Stimulated activated CD4-positive, alpha-beta T cell treated with anti-CD3 and anti-CD28 coated beads, TNF-alpha, amount 100 ng/mL, for 48 hours (primary cell): ENCODE measurements at regions not wholly inside any gene's neighbourhood (a gene's known extent, or its start where the extent isn't known, plus 50 kb on each side); places are given as distances from the start of the nearest gene placed in this dataset.

Experiments used
- DNase-seq, 3 donors: peaks; one replicate each; pipeline ENCODE4 v3.0.0-alpha.2; 2020; ENCODE audit warnings: low read depth in 3 of 3

DNA sequence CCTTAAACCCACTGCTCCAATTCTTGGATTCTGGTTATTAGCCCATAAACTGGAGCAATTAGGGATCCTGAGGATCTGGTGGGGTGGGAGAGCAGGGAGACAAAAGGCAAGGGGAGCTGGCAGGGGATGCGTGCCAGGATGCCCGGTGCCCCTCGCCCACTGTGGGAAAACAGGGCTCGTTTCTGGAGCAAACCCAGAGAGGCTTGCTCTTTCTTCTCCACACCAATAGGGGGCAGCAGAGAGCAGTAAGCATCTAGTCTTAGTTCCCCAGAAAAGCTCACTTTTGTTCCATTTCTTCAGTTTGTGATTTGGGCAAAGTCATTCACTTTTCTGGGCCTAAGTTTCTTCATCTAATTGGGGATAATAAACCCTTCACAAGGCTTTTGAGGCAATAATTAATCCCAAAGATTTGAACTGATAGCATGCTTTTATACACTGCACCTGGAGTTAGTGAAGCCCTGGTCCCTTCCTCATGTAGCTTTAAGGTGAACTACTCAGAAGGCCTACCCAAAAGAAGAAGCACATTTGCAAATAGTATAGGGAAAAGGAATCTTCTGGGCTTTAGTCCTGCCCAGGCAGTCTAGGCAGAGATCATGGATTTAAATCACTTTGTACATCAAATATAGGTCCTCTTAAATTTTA, 160.6 kb upstream of the USP24 start:
- DNase-seq, result peak in 2 of 3 donors; percentile 25 to 53

- DNase-seq, result no peak
Observed at GRCh38 chr1:55374801-55375616, 159.8 kb upstream of the USP24 start.

- no peak for DNase-seq
Observed at GRCh38 chr1:55374216-55374615, 159.1 kb upstream of the USP24 start.

DNA sequence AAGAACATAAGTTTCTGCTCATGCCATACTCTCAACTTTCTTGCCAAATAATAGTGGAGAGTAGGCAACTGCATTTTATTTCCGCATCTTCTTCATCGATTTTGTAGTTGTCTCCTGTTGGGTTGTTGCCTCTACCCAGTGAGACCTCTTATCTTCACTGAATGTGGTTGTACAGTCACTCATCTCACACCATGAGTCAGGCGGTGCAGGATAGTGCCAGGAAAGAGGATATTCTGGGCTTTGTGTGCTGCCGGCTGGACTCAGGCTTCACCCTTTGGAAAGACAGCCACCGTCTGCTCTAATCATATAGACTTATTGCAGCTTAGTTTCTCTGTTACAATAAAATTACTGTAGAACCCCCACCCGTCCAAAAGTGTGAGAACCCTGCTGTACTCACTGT, 154.3 kb upstream of the USP24 start:
- DNase-seq, result no peak

GRCh38 chr1:55368698-55369097, 153.5 kb upstream of the USP24 start:
- DNase-seq, result no peak

DNA sequence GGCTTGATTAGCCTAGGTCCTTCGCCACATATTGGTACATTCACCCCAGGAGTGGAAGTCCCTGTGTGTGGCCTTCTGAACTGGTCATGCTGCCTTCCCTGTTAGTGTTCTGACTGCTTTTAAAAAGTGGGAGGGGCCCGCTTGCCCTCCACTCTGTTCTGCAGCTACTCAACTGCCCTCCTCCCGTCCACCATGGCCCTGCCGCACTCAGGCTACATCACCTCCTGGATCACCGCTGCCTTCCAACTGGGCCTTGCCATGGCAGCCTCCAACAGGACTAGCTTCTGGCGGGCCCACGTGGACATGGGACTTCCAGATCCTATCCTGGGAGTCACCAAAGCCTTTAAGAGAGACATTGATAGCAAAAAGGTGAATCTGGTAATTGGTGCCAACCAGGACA, 152.1 kb upstream of the USP24 start:
- DNase-seq, result no peak

GRCh38 chr1:55364216-55364615, 149.1 kb upstream of the USP24 start:
- no peak for DNase-seq

DNA sequence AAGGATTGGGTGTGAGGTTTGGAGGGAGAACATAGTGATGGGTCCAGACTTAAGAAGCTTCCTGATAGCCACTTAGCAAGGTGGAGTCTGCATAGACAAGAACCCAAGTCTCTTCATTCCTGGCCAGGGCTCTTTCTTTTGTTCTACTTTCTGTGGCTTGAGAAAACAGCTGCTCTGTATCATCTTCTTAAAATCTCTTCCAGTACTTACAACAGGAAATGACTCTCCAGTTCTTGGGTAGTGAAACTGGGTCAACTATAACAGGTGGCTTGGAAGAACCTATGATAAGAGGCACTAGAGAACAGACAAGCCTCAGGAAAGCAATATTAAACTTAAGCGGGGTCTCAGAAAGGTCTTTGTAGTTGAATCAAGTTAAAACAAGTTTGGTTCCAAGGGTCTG, 148.1 kb upstream of the USP24 start:
- no peak for DNase-seq

GRCh38 chr1:55362558-55362957, 147.4 kb upstream of the USP24 start:
- DNase-seq, result no peak

DNA sequence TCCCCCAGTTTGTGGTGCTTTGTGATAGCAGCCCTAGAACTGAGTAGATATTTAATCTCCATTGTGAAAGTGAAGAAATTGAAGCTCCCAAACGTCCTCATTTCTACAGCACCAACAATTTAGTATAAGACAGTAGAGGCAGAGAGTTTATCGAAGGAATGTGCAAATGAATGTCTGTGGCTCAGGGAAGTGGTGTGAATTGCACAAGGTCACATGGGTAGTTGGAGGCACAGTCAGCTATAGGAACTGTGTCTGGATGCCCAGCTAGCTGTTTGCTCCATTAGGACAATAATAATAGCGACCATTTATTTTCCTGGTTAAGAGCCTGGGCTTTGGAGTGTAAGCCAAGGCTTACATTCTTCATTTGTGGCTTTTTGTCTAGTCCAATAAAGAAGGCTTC, 144.4 kb upstream of the USP24 start:
- DNase-seq, result no peak

GRCh38 chr1:55358581-55358980, 143.4 kb upstream of the USP24 start:
- DNase-seq, result no peak

DNA sequence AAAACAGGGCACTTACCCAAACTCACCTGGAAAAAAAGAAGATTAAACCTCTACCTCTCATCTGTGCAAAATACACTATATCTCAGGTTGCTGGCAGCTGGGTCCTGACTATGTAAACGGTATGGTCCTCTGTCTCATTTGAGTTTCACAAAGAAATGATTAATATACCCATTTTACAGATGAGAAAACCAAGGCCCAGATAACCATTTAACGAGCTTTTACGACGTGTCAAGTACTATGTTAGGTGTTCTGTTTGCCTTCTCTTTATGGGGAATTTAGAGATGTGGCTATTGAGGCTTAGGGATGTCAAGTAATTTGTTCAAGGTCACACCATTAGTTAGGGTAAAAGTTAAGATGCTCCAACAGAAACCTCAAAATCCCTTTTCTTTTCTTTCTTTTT, 140.4 kb upstream of the USP24 start:
- DNase-seq, result no peak

DNA sequence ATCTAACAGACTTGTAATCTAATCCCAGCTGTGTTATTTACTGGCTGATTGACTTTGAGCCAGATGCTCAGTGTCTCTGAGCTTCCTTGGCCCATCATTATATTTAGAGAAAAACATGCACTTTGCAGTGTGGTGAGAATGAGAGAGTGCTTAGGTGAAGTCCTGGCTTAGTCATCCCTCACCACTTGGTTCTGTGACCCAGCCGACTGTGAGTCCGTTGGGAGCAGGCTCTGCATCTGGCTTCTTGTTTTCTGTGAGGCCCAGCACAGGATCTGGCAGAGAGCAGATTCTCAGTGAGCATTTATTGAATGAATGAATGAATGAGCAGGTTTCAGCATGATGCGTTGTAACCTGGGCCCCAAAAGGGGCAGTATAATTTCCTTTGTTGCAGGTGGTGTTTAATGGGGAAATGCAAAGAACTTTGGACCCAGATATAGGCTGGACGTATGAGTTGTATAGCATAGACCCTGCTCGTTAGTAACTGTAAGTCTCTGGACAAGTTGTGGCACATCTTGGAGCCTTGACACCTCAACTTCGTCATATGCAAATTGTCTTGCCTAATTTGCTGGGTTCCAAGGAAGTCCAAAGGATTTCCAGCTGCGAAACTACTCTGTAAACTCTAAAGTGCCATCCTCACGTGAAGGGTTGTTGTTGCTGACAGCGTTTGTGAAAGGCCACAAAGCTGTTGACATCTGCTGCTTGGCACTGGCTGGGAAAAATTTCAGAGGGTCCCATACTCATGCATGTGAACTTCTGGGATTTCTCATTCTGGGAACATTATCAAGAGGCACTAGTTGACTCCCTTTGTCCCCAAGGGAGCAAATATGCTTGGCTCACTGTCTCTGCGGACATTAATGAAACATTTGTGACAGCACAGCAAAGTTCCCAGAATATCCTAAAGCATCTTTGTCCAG, 138.8 kb upstream of the USP24 start:
- DNase-seq, result no peak

DNA sequence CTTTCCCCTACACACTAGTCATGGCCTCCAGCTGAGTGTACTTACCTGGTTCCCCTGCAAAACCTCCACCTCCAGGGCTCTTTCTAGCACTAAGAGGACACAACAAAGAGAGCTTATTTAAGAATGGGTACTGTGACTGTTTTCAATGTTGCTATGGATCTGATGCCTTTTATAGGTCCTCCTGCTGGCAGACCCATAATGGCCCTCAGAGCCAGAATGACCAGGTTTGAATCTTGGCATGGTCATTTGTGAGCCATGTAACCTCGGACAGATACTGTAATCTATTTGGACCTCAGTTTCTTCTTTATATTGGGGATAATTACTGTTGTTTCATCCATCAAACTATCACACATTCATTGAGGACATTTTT, 137.6 kb upstream of the USP24 start:
- no peak for DNase-seq

- DNase-seq, result no peak
Observed at GRCh38 chr1:55352080-55352810, 137.1 kb upstream of the USP24 start.

DNA sequence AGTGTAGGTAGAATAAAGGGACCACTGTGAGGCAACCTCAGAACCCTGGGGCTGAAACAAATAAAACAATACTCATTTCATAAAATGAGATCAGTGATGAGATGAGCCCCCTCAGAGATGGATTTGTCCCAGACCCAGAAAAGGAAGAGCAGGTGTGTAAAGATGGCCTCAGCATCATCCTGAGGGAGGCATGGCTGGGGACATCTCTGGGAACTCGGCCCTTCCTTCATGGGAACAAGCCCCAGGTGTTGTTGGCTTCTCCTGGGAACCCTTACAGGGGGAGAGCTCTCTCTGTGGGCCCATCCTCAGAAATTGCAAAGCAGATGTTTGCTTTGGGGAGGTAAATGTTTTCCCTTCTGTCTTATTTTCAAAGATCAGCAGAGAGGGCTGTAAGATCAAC, 133.2 kb upstream of the USP24 start:
- no peak for DNase-seq

DNA sequence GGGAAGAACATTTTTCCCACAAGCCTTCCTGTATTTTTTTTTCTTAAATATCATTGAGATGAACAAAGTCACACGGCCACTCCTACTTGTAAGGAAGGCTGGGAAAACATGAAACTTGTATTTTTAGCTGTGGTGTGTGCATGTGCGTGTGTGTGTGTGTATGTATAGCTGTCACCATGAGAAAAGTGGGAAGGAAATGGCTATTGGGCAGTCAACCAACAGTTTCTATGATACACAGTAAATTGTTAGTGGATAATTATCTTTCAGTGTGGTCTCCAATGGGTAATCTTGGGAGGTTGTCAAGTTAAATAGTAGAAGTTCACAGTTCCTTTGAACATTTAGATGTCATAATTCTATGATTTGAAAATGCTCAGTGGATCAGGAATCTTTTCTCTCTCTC, 132.7 kb upstream of the USP24 start:
- no peak for DNase-seq

- DNase-seq, result no peak
Observed at GRCh38 chr1:55347041-55347440, 131.9 kb upstream of the USP24 start.

- no peak for DNase-seq
Observed at GRCh38 chr1:55346586-55346985, 131.4 kb upstream of the USP24 start.

- DNase-seq, result no peak
Observed at GRCh38 chr1:55339681-55340080, 124.5 kb upstream of the USP24 start.

GRCh38 chr1:55338448-55338820, 123.3 kb upstream of the USP24 start:
- DNase-seq, result peak in 1 of 3 donors; percentile 6
